GM12878 (cell line): ENCODE measurements at regions not wholly inside any gene's neighbourhood (a gene's known extent, or its start where the extent isn't known, plus 50 kb on each side); places are given as distances from the start of the nearest gene placed in this dataset.
"Not testable (repeated sequence)": the region's sequence is repeated elsewhere in the genome, so short reads cannot be mapped to it uniquely, and the experiment has no call there.

Experiments
- ATAC-seq: fragments of 200-7000 bp; cut with Tn5 transposase; 3 replicates; pipeline ENCODE4 v1.9.1; 2020; ENCODE audit warnings: mild to moderate bottlenecking, moderate library complexity
- BruUV-seq: library from RNA; stranded (reverse); fragments of 400-500 nt; replicated peaks from 2 replicates; lab custom pipeline; 2021; lab: Mats Ljungman, UMichigan
- CTCF ChIA-PET: fragments of 300-600 bp; sonication (Branson Sonifier 250); formaldehyde crosslinking; extraction: SDS; loops from one replicate; lab custom pipeline; 2021; ENCODE audit warnings: inconsistent platforms; lab: Yijun Ruan, JAX
- POLR2A ChIA-PET: fragments of 350-600 bp; formaldehyde crosslinking; extraction: SDS; loops from one replicate; lab custom pipeline; 2021; ENCODE audit warnings: inconsistent platforms; lab: Charles Lee
- RAD21 ChIA-PET: fragments of 300-600 bp; sonication (Branson Sonifier 250); formaldehyde crosslinking; loops from one replicate; lab custom pipeline; 2023; ENCODE audit warnings: antibody characterized with exemption; ENCODE audit not compliant: unreplicated experiment; lab: Charles Lee
- SMC1A ChIA-PET: fragments of 300-600 bp; sonication (Branson Sonifier 250); formaldehyde crosslinking; loops from one replicate; lab custom pipeline; 2023; ENCODE audit not compliant: unreplicated experiment, uncharacterized antibody; lab: Charles Lee
- DNase-seq: peaks from one replicate; pipeline ENCODE4 v3.0.0-alpha.2; 2011; ENCODE audit warnings: low read depth, low spot score
- FAIRE-seq: peaks from 3 replicates; lab custom pipeline; 2011; peaks lifted over from hg19 to GRCh38; lab: Jason Lieb, UNC
- H2AFZ ChIP-seq: 2 replicates; pipeline ENCODE4 v1.6.0; 2011; ENCODE audit warnings: low read depth, low read length, control low read depth; ENCODE audit not compliant: control insufficient read depth
- H3K27ac ChIP-seq: 2 replicates; pipeline ENCODE4 v1.5.1; 2011; ENCODE audit warnings: control low read depth; ENCODE audit not compliant: control insufficient read depth, insufficient read depth
- H3K27me3 ChIP-seq, 2 experiments: replicated peaks in 1 of 2; 2 replicates each; pipeline versions ENCODE4 v1.6.0 to v1.6.1; 2011; ENCODE audit warnings: low read length in 1 of 2; ENCODE audit not compliant: control insufficient read depth in 2 of 2, insufficient read depth in 2 of 2
- H3K36me3 ChIP-seq, 2 experiments: 2 replicates each; pipeline ENCODE4 v1.5.1; 2011; ENCODE audit warnings: low read length in 1 of 2; ENCODE audit not compliant: control insufficient read depth in 2 of 2, insufficient read depth in 2 of 2
- H3K4me1 ChIP-seq: 2 replicates; pipeline ENCODE4 v1.6.1; 2011; ENCODE audit warnings: mild to moderate bottlenecking, low read length, moderate library complexity, mixed read lengths; ENCODE audit not compliant: control insufficient read depth, insufficient read depth
- H3K4me2 ChIP-seq: 2 replicates; pipeline ENCODE4 v1.6.0; 2011; ENCODE audit warnings: control low read depth; ENCODE audit not compliant: control insufficient read depth, insufficient read depth
- H3K4me3 ChIP-seq: fragments of 200-600 bp; sonication (generic); 2 replicates; pipeline ENCODE4 v1.5.1; 2016
- H3K79me2 ChIP-seq: 2 replicates; pipeline ENCODE4 v1.6.0; 2011; ENCODE audit warnings: low read length; ENCODE audit not compliant: control insufficient read depth, insufficient read depth
- H3K9ac ChIP-seq: 2 replicates; pipeline ENCODE4 v1.8.0; 2011; ENCODE audit warnings: low read length, control low read depth, mixed read lengths; ENCODE audit not compliant: control insufficient read depth, insufficient read depth
- H3K9me3 ChIP-seq: replicated peaks from 3 replicates; pipeline ENCODE4 v1.5.1; 2011; ENCODE audit warnings: mild to moderate bottlenecking, low read length; ENCODE audit not compliant: control insufficient read depth, insufficient read depth
- H4K20me1 ChIP-seq: 2 replicates; pipeline ENCODE4 v1.6.0; 2011; ENCODE audit not compliant: control insufficient read depth, insufficient read depth
- E2F8 ChIP-seq: fragments of 450-650 bp; IDR thresholded peaks from 2 replicates; pipeline ENCODE4 v1.6.1; 2018; ENCODE audit warnings: mild to moderate bottlenecking, low read depth, moderate library complexity; ENCODE audit not compliant: partially characterized antibody
- RBBP5 ChIP-seq: fragments of 200-600 bp; sonication (generic); conservative IDR thresholded peaks from 2 replicates; pipeline ENCODE4 v1.6.1; 2016
- ZSCAN29 ChIP-seq: fragments of 450-650 bp; IDR thresholded peaks from 2 replicates; pipeline ENCODE4 v1.6.1; 2017; ENCODE audit warnings: mild to moderate bottlenecking, moderate library complexity
- WGBS: methylation state at CpG from one replicate; pipeline ENCODE4 v1.1.6; 2016; ENCODE audit warnings: low lambda C conversion rate; ENCODE audit not compliant: insufficient replicate concordance, insufficient coverage; ENCODE audit errors: missing lambda C conversion rate; 5-methylcytosine and 5-hydroxymethylcytosine counted together
- in situ Hi-C: fragments of 300-500 bp; cut with MboI; formaldehyde crosslinking; loops from 9 replicates; pipeline ENCODE4 v1.14.3; 2018; ENCODE audit warnings: mixed read lengths
- intact Hi-C: fragments of 100-400 bp; cut with micrococcal nuclease; formaldehyde crosslinking; loops from one replicate; pipeline ENCODE4 v1.14.2; 2022; ENCODE audit not compliant: unreplicated experiment

- TF ChIP-seq E2F8: no peak
- TF ChIP-seq RBBP5: no peak
- TF ChIP-seq ZSCAN29: no peak
Measured at GRCh38 chr16:17002565-17002964, 468.2 kb downstream of the XYLT1 start (continued).

- in situ Hi-C loops, RAD21 ChIA-PET, H3K79me2 ChIP-seq, H3K4me2 ChIP-seq, H3K27me3 ChIP-seq, FAIRE-seq, H3K9ac ChIP-seq, DNase-seq, H2AFZ ChIP-seq, BruUV-seq, CTCF ChIA-PET, ATAC-seq, H3K36me3 ChIP-seq, H3K4me1 ChIP-seq, H3K27ac ChIP-seq, H4K20me1 ChIP-seq, intact Hi-C loops, H3K4me3 ChIP-seq, H3K9me3 ChIP-seq: not testable (repeated sequence)
- ChIA-PET SMC1A (interaction anchor here (1.1 kb wide), 1 partner anchor 26 kb away, joined by 3 read pairs; no protein-coding TSS in a partner anchor), POLR2A (interaction anchor here (0.6 kb wide), 1 partner anchor 990 kb away, joined by 3 read pairs; no protein-coding TSS in a partner anchor)
- WGBS: 93% methylated on average over 1 of the region's 1 CpG
Measured at GRCh38 chr16:17005963-17006362, 464.8 kb downstream of the XYLT1 start.
